NCI-H748 (cell line): ENCODE measurements at regions not wholly inside any gene's neighbourhood (a gene's known extent, or its start where the extent isn't known, plus 50 kb on each side); places are given as distances from the start of the nearest gene placed in this dataset.
A peak's percentile ranks its signal among the peaks of the same experiment; 100 is the strongest.

Source experiments
- DNase-seq: peaks from one replicate; lab custom pipeline; 2025; ENCODE audit not compliant: unreplicated experiment; lab: John Stamatoyannopoulos, UW

DNA sequence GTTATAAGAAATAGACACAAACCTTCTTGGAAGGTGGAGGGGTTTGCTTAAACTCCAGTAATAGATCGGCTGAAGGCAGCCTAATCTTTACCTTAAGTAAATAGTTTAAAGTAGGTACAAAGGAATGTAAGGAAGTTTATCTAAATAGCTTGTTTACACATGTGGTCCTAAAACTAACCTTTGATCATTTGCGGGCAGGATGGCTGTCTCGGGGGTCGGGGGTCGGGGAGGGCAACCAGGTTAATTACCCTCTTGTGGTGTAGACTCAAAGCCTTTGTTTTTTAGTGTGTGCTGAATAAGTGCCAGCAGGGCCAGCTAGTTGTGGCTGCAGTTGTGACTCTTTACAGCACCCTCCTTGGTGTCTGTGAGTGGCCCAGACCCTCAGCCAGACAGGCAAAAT lies 256.9 kb upstream of the SESN3 start:
- DNase-seq, result no peak

GRCh38 chr11:95487391-95487790 lies 256.4 kb upstream of the SESN3 start:
- DNase-seq, result no peak

GRCh38 chr11:95486979-95487378 lies 256.0 kb upstream of the SESN3 start:
- DNase-seq, result no peak

GRCh38 chr11:95486466-95486865 lies 255.5 kb upstream of the SESN3 start:
- DNase-seq, result no peak

- no peak for DNase-seq
Measured at GRCh38 chr11:95485115-95485900, 254.3 kb upstream of the SESN3 start.

GRCh38 chr11:95483339-95483738 lies 252.3 kb upstream of the SESN3 start:
- DNase-seq, result no peak

DNA sequence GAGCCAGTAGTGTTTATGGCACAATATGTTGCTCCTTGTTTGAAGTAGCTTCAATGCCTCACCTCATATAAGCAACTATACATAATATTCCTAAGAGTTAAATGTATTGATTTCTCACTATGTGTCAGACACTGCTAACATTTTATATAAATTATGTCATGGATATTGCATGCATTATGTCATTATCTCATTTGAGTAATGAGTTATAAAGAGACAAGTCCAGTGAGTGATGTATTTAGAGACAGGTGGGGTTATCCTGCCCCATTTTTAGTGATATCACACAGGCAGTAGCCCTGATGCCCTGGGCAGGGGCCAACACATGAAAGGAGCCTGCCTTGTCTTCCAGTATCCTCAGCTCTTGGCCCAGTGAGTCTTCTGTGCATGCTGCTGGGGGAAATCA lies 247.0 kb upstream of the SESN3 start:
- DNase-seq, result no peak

- no peak for DNase-seq
Measured at GRCh38 chr11:95469258-95469657, 238.3 kb upstream of the SESN3 start.

DNA sequence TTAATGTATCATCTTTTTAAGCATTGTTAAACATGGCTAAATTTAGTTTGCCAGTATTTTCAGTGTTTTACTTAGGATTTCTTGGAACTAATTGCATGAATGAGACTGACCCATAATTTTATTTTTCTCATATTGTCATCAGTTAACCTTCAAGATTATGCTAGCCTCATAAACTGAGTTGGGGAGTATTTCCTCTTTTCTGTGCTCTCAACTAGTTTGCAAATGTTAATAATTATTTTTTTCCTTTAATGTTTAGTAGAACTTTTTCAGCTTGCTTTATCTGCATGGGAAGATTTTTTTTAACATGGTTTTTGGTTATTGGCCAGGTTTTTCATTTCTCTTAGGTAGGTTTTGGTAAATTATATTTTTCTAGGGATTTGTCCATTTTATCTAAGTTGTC lies 235.4 kb upstream of the SESN3 start:
- DNase-seq, result no peak

DNA sequence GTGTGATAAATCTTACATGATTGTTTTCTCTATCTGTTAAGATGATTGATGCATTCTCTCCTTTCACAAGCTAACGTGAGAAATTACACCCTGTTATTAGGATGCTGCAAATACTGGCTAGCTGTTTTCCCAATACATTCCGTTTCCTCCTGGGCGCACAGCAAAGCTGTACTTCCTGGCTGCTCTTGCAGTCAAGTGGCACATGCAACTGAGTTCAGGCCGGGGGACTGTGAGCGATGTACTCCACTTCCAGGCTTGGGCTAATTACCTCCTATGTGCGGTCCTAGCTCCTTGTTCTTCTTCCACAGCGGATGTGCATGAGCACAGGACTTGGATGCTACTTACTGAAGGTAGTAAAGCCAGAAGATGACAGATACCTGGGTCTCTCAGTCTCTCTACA lies 234.9 kb upstream of the SESN3 start:
- peak; percentile 15 for DNase-seq

DNA sequence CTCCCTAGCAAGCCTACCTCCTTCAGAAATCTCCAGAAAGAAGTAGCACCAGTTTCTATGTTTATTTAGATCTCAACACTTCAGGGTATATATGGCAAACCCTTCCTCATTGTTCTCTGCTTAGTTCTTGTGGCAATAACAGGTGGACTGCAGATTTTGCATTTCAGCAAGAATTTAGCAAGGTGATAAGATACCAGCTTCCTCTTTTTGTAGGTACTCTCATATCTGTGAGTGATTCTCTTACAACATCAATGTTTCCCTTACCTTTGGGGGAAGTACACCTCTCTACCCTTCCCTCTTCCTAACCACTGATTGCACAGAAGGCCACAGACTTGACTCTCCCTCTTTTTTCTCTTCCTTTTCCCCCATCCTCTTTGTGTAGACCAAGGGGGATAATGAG lies 230.9 kb upstream of the SESN3 start:
- DNase-seq, result no peak

DNA sequence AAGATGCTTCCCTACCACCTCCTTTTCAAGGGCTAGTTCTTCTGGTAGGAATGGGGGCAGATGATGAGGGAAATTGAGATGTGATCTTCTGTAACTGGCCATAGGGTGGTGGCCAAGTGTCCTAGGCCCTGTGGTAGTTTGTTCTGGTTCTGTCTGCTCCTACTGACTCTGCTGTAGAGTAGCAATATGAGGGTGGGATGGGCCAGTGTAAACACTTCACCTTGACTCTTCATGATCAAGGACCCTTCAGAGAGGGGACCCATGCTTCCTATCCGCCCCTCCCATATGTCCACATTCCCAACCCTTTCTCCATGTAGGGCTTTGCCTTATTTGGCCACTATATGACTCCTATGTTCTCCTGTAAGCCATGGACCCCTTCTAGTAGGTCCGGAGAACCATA lies 230.3 kb upstream of the SESN3 start:
- no peak for DNase-seq

- DNase-seq, result peak; percentile 51
Measured at GRCh38 chr11:95459291-95460042, 228.5 kb upstream of the SESN3 start.

- DNase-seq, result no peak
Measured at GRCh38 chr11:95456714-95457491, 225.9 kb upstream of the SESN3 start.

- DNase-seq, result no peak
Measured at GRCh38 chr11:95455228-95455970, 224.4 kb upstream of the SESN3 start.

GRCh38 chr11:95453616-95454171 lies 222.7 kb upstream of the SESN3 start:
- DNase-seq, result no peak

GRCh38 chr11:95451682-95452081 lies 220.7 kb upstream of the SESN3 start:
- no peak for DNase-seq

DNA sequence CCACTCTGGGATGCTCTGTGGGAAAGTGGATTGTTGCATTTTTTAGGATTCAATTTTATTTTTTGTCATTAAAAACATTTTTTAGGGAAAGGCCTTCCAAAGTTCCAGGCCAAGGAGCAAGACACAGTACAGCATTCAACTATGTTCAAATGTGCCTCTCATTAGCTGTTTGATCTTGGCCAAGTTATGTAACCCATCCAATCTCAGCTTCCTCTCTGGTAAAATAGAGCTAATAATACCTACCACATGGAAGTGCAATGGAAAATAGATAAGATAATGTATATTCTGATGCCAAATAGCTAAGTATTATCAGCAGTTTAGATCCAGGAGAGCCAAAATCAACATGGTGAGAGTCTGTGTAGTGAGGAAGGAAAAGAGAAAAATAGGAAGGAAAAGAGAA lies 220.3 kb upstream of the SESN3 start:
- no peak for DNase-seq

GRCh38 chr11:95450547-95451123 lies 219.6 kb upstream of the SESN3 start:
- no peak for DNase-seq

DNA sequence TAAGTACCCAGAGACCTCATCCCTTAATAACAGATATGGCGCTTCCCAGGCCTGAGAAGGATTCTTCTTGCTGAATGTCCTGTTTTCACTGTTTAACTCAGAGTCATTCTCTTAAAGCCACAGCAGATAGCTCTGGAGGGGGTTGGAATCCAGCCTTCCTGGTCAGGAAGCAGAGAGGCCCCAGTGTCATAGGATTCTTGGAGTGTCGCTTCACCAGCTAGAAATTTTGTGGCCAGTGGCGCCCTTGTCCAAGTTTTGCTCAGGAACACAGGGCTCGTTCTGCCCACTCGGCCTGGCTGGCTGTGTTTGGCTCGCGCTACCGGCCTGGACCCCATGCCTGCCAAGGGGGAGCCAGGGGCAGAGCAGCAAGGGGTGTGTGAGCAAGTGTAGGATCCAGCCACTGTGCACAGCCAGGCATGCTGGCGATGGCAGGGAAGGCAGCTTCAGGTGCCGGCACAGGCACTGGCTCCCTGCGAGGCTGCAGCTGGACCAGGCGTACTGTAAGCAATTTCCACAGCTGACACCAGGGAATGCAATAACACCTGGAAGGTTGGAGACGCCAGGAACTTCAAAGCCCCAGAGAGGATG lies 214.8 kb upstream of the SESN3 start:
- DNase-seq, result no peak
